Naive thymus-derived CD4-positive, alpha-beta T cell (primary cell): ENCODE measurements at regions not wholly inside any gene's neighbourhood (a gene's known extent, or its start where the extent isn't known, plus 50 kb on each side); places are given as distances from the start of the nearest gene placed in this dataset.

Source experiments
- ATAC-seq: fragments of 150-1000 bp; cut with Tn5 transposase; 2 replicates; pipeline ENCODE4 v1.10.0; 2021; ENCODE audit warnings: mild to moderate bottlenecking, moderate library complexity
- CTCF ChIA-PET: fragments of 350-600 bp; sonication (Branson Sonifier 250); formaldehyde crosslinking; loops from one replicate; lab custom pipeline; 2021; ENCODE audit warnings: antibody characterized with exemption; lab: Charles Lee
- POLR2A ChIA-PET: fragments of 350-600 bp; sonication (Branson Sonifier 250); formaldehyde crosslinking; loops from one replicate; lab custom pipeline; 2021; ENCODE audit warnings: antibody characterized with exemption, inconsistent platforms; lab: Charles Lee
- DNase-seq, 9 donors: peaks; one replicate each; pipeline versions ENCODE4 v3.0.0 to v3.0.0-alpha.2; 2020 to 2022; ENCODE audit warnings: mixed read lengths in 1 of 9
- H3K27ac ChIP-seq: one replicate; pipeline ENCODE4 v1.7.0; 2013; ENCODE audit warnings: mild to moderate bottlenecking, low read depth, low read length, moderate library complexity
- H3K27me3 ChIP-seq, 2 donors: one replicate each; pipeline ENCODE4 v1.7.0; 2013; ENCODE audit warnings: low read length in 2 of 2, mild to moderate bottlenecking in 2 of 2, moderate library complexity in 2 of 2; ENCODE audit not compliant: control insufficient read depth in 2 of 2, insufficient read depth in 2 of 2
- H3K36me3 ChIP-seq, 3 experiments: 1 replicate in 2 of 3; 2 replicates in 1 of 3; pipeline ENCODE4 v1.7.0; 2013; ENCODE audit warnings: low read length in 3 of 3, mild to moderate bottlenecking in 3 of 3, moderate library complexity in 1 of 3; ENCODE audit not compliant: insufficient read depth in 3 of 3, control insufficient read depth in 2 of 3
- H3K4me1 ChIP-seq, 2 donors: one replicate each; pipeline ENCODE4 v1.7.0; 2013; ENCODE audit warnings: low read length in 2 of 2, mild to moderate bottlenecking in 2 of 2, moderate library complexity in 1 of 2; ENCODE audit not compliant: control insufficient read depth in 2 of 2, insufficient read depth in 2 of 2
- H3K4me3 ChIP-seq: 2 replicates; pipeline ENCODE4 v1.7.0; 2013; ENCODE audit warnings: mild to moderate bottlenecking, low read length
- H3K9me3 ChIP-seq, 3 experiments: 1 replicate in 2 of 3; 2 replicates in 1 of 3; pipeline ENCODE4 v1.7.0; 2013; ENCODE audit warnings: low read length in 3 of 3; ENCODE audit not compliant: control insufficient read depth in 2 of 3
- H3K27ac Mint-ChIP-seq, 9 donors: one replicate each; pipeline ENCODE4 v1.8.0; 2020 to 2022; ENCODE audit warnings: mixed read lengths in 9 of 9, mild to moderate bottlenecking in 8 of 9, moderate library complexity in 5 of 9, inconsistent platforms in 2 of 9
- H3K27me3 Mint-ChIP-seq, 5 donors: one replicate each; pipeline ENCODE4 v1.8.0; 2021 to 2022; ENCODE audit warnings: mixed read lengths in 5 of 5, mild to moderate bottlenecking in 1 of 5
- H3K36me3 Mint-ChIP-seq, 5 donors: one replicate each; pipeline ENCODE4 v1.8.0; 2020 to 2022; ENCODE audit warnings: mixed read lengths in 5 of 5, mild to moderate bottlenecking in 3 of 5, inconsistent platforms in 1 of 5
- H3K4me1 Mint-ChIP-seq, 7 donors: one replicate each; pipeline ENCODE4 v1.8.0; 2020 to 2022; ENCODE audit warnings: mixed read lengths in 7 of 7, mild to moderate bottlenecking in 3 of 7, inconsistent platforms in 1 of 7
- H3K4me3 Mint-ChIP-seq, 10 donors: one replicate each; pipeline ENCODE4 v1.8.0; 2020 to 2022; ENCODE audit warnings: mild to moderate bottlenecking in 10 of 10, mixed read lengths in 10 of 10, moderate library complexity in 6 of 10, inconsistent platforms in 2 of 10
- H3K9me3 Mint-ChIP-seq, 11 donors: one replicate each; pipeline ENCODE4 v1.8.0; 2020 to 2022; ENCODE audit warnings: mixed read lengths in 11 of 11, mild to moderate bottlenecking in 4 of 11, inconsistent platforms in 1 of 11, moderate library complexity in 1 of 11
- intact Hi-C, 2 donors: fragments of 100-400 bp; cut with micrococcal nuclease; formaldehyde crosslinking; loops; one replicate each; pipeline ENCODE4 v1.15.1; 2023

GRCh38 chr4:63619771-63620170, 789.5 kb downstream of the TECRL start:
- POLR2A ChIA-PET: no interaction called here
- H3K4me3 Mint-ChIP-seq: no peak overlapping the region
- intact Hi-C loops: no loop called here
- Histone ChIP-seq H3K4me3 (no peak overlapping the region), H3K27ac (no peak overlapping the region), H3K9me3 (peaks cover 0 to 4% (median 0%) of the 10 kb centered on the region in 3 experiments), H3K4me1 (no peaks in the 10 kb centered on the region), H3K36me3 (no peaks in the 10 kb centered on the region), H3K27me3 (no peaks in the 10 kb centered on the region)
- no peaks in the 10 kb centered on the region for H3K4me1 Mint-ChIP-seq
- no peak overlapping the region for H3K27ac Mint-ChIP-seq
- no peaks in the 10 kb centered on the region for H3K27me3 Mint-ChIP-seq
- no peaks in the 10 kb centered on the region for H3K36me3 Mint-ChIP-seq
- H3K9me3 Mint-ChIP-seq: peaks cover 0 to 7% (median 0%) of the 10 kb centered on the region in 11 donors
- CTCF ChIA-PET: no interaction called here
- DNase-seq (no peak), ATAC-seq (no peak)

- ChIA-PET POLR2A (no interaction called here), CTCF (no interaction called here)
- Histone ChIP-seq H3K36me3 (no peaks in the 10 kb centered on the region), H3K4me3 (no peak overlapping the region), H3K4me1 (no peaks in the 10 kb centered on the region), H3K27me3 (no peaks in the 10 kb centered on the region), H3K9me3 (peaks cover 0 to 4% (median 0%) of the 10 kb centered on the region in 3 experiments), H3K27ac (no peak overlapping the region)
- ATAC-seq (no peak), DNase-seq (no peak)
- Mint-ChIP-seq H3K4me3 (no peak overlapping the region), H3K27ac (no peak overlapping the region), H3K36me3 (no peaks in the 10 kb centered on the region), H3K4me1 (no peaks in the 10 kb centered on the region), H3K9me3 (peaks cover 0 to 7% (median 0%) of the 10 kb centered on the region in 11 donors), H3K27me3 (no peaks in the 10 kb centered on the region)
- intact Hi-C loops: no loop called here
These were observed 790.1 kb downstream of the TECRL start for GRCh38 chr4:63618883-63619718.

- CTCF ChIA-PET: no interaction called here
- Mint-ChIP-seq H3K4me3 (no peak overlapping the region), H3K4me1 (no peaks in the 10 kb centered on the region), H3K27me3 (no peaks in the 10 kb centered on the region), H3K9me3 (peaks cover 2 to 16% (median 8%) of the 10 kb centered on the region in 11 donors), H3K27ac (no peak overlapping the region), H3K36me3 (no peaks in the 10 kb centered on the region)
- DNase-seq (no peak), ATAC-seq (no peak)
- H3K36me3 ChIP-seq: no peaks in the 10 kb centered on the region
- H3K4me3 ChIP-seq: no peak overlapping the region
- no peaks in the 10 kb centered on the region for H3K9me3 ChIP-seq
- H3K27ac ChIP-seq: no peak overlapping the region
- H3K4me1 ChIP-seq: no peaks in the 10 kb centered on the region
- POLR2A ChIA-PET: no interaction called here
- intact Hi-C loops: no loop called here
- H3K27me3 ChIP-seq: no peaks in the 10 kb centered on the region
These were observed 801.9 kb downstream of the TECRL start for GRCh38 chr4:63607169-63607872.

- no peaks in the 10 kb centered on the region for H3K27me3 Mint-ChIP-seq
- H3K9me3 Mint-ChIP-seq: peaks cover 9 to 31% (median 13%) of the 10 kb centered on the region in 11 donors
- no peak overlapping the region for H3K4me3 Mint-ChIP-seq
- DNase-seq (no peak), ATAC-seq (no peak)
- ChIA-PET CTCF (no interaction called here), POLR2A (no interaction called here)
- no peak overlapping the region for H3K4me3 ChIP-seq
- no peaks in the 10 kb centered on the region for H3K36me3 ChIP-seq
- intact Hi-C loops: no loop called here
- H3K4me1 ChIP-seq: no peaks in the 10 kb centered on the region
- no peak overlapping the region for H3K27ac Mint-ChIP-seq
- H3K4me1 Mint-ChIP-seq: no peaks in the 10 kb centered on the region
- no peaks in the 10 kb centered on the region for H3K27me3 ChIP-seq
- H3K36me3 Mint-ChIP-seq: no peaks in the 10 kb centered on the region
- no peaks in the 10 kb centered on the region for H3K9me3 ChIP-seq
- H3K27ac ChIP-seq: no peak overlapping the region
These were observed 819.5 kb downstream of the TECRL start for GRCh38 chr4:63589796-63590195.

GRCh38 chr4:63583561-63583960, 825.7 kb downstream of the TECRL start:
- Histone ChIP-seq H3K9me3 (peaks cover 0 to 5% (median 0%) of the 10 kb centered on the region in 3 experiments), H3K36me3 (no peaks in the 10 kb centered on the region), H3K27me3 (no peaks in the 10 kb centered on the region), H3K4me3 (no peak overlapping the region), H3K4me1 (no peaks in the 10 kb centered on the region), H3K27ac (no peak overlapping the region)
- ATAC-seq (no peak), DNase-seq (no peak)
- H3K4me3 Mint-ChIP-seq: no peak overlapping the region
- H3K9me3 Mint-ChIP-seq: peaks cover 0 to 16% (median 2%) of the 10 kb centered on the region in 11 donors
- no peaks in the 10 kb centered on the region for H3K4me1 Mint-ChIP-seq
- intact Hi-C loops: no loop called here
- ChIA-PET POLR2A (no interaction called here), CTCF (no interaction called here)
- H3K27ac Mint-ChIP-seq: no peak overlapping the region
- no peaks in the 10 kb centered on the region for H3K27me3 Mint-ChIP-seq
- no peaks in the 10 kb centered on the region for H3K36me3 Mint-ChIP-seq

GRCh38 chr4:63583007-63583406, 826.2 kb downstream of the TECRL start:
- Mint-ChIP-seq H3K4me3 (no peak overlapping the region), H3K9me3 (peaks cover 0 to 21% (median 2%) of the 10 kb centered on the region in 11 donors), H3K36me3 (no peaks in the 10 kb centered on the region), H3K27me3 (no peaks in the 10 kb centered on the region), H3K27ac (no peak overlapping the region), H3K4me1 (no peaks in the 10 kb centered on the region)
- ChIA-PET CTCF (no interaction called here), POLR2A (no interaction called here)
- DNase-seq (no peak), ATAC-seq (no peak)
- Histone ChIP-seq H3K4me3 (no peak overlapping the region), H3K9me3 (peaks cover 0 to 8% (median 0%) of the 10 kb centered on the region in 3 experiments), H3K27me3 (no peaks in the 10 kb centered on the region), H3K27ac (no peak overlapping the region), H3K36me3 (no peaks in the 10 kb centered on the region), H3K4me1 (no peaks in the 10 kb centered on the region)
- intact Hi-C loops: no loop called here
